ENCODE measurements at regions not wholly inside any gene's neighbourhood (a gene's known extent, or its start where the extent isn't known, plus 50 kb on each side); places are given as distances from the start of the nearest gene placed in this dataset.

- DNase-seq: no peak
These were observed 203.7 kb downstream of the OTOR start for GRCh38 chr20:16951876-16952275.

GRCh38 chr20:16952965-16953364, 204.8 kb downstream of the OTOR start:
- DNase-seq: no peak

GRCh38 chr20:16953858-16954257, 205.7 kb downstream of the OTOR start:
- DNase-seq: no peak

- DNase-seq: no peak
These were observed 207.3 kb downstream of the OTOR start for GRCh38 chr20:16955462-16955861.

GRCh38 chr20:16955971-16956370, 207.8 kb downstream of the OTOR start:
- no peak for DNase-seq

GRCh38 chr20:16965401-16965800, 217.2 kb downstream of the OTOR start:
- DNase-seq: no peak

GRCh38 chr20:16966276-16966880, 218.2 kb downstream of the OTOR start:
- DNase-seq: no peak

- no peak for DNase-seq
These were observed 219.9 kb downstream of the OTOR start for GRCh38 chr20:16968099-16968498.

GRCh38 chr20:16970776-16971175, 222.6 kb downstream of the OTOR start:
- no peak for DNase-seq

GRCh38 chr20:16974080-16974854, 226.1 kb downstream of the OTOR start:
- no peak for DNase-seq

- DNase-seq: no peak
These were observed 226.7 kb downstream of the OTOR start for GRCh38 chr20:16974855-16975162.

- no peak for DNase-seq
These were observed 227.5 kb downstream of the OTOR start for GRCh38 chr20:16975682-16976081.

GRCh38 chr20:16978497-16978896, 230.3 kb downstream of the OTOR start:
- no peak for DNase-seq

GRCh38 chr20:16982091-16982726, 234.1 kb downstream of the OTOR start:
- no peak for DNase-seq

GRCh38 chr20:16984481-16984880, 236.3 kb downstream of the OTOR start:
- no peak for DNase-seq

GRCh38 chr20:17003170-17003870, 223.5 kb upstream of the PCSK2 start:
- no peak for DNase-seq

- DNase-seq: no peak
These were observed 216.7 kb upstream of the PCSK2 start for GRCh38 chr20:17010181-17010580.

- DNase-seq: no peak
These were observed 214.2 kb upstream of the PCSK2 start for GRCh38 chr20:17012546-17013226.

GRCh38 chr20:17014217-17014616, 212.6 kb upstream of the PCSK2 start:
- DNase-seq: no peak

- no peak for DNase-seq
These were observed 212.0 kb upstream of the PCSK2 start for GRCh38 chr20:17014756-17015366.

- no peak for DNase-seq
These were observed 209.6 kb upstream of the PCSK2 start for GRCh38 chr20:17017232-17017631.

GRCh38 chr20:17021481-17021880, 205.4 kb upstream of the PCSK2 start:
- DNase-seq: no peak

GRCh38 chr20:17023036-17023435, 203.8 kb upstream of the PCSK2 start:
- DNase-seq: no peak
